ENCODE measurements at regions not wholly inside any gene's neighbourhood (a gene's known extent, or its start where the extent isn't known, plus 50 kb on each side); places are given as distances from the start of the nearest gene placed in this dataset. TPM values are rescaled to one million over a fixed set of nuclear protein-coding genes. Genes with fewer than 3 reads are reported as not detected.

DNA sequence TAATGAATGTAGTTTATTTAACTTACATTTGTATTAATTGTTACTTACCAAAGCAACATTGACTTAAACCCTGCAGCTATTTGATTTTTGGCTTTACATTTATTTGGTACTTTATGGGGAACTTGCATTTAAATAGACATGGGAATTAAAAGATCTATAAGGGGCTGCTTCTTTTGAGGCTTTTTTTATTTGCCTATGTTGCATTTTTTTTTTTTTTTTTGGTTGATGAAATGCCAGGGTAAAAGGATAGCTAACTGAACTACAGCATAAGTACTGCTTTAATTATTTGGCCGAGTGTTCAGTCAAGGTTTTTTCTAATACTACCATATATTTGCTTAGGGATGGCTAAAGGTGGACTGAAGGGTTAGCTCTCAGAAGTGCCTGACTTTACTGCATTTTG lies 62.5 kb upstream of the CDH4 start:
- no peak for ATAC-seq
- ChIA-PET POLR2A (no interaction called here), CTCF (interaction anchor here (1.1 kb wide), 1 partner anchor 16 kb away, joined by 3 read pairs; no protein-coding TSS in a partner anchor)
- H3K4me3 Mint-ChIP-seq: no peak overlapping the region
- DNase-seq: no peak
- TF ChIP-seq, protein P1, sequence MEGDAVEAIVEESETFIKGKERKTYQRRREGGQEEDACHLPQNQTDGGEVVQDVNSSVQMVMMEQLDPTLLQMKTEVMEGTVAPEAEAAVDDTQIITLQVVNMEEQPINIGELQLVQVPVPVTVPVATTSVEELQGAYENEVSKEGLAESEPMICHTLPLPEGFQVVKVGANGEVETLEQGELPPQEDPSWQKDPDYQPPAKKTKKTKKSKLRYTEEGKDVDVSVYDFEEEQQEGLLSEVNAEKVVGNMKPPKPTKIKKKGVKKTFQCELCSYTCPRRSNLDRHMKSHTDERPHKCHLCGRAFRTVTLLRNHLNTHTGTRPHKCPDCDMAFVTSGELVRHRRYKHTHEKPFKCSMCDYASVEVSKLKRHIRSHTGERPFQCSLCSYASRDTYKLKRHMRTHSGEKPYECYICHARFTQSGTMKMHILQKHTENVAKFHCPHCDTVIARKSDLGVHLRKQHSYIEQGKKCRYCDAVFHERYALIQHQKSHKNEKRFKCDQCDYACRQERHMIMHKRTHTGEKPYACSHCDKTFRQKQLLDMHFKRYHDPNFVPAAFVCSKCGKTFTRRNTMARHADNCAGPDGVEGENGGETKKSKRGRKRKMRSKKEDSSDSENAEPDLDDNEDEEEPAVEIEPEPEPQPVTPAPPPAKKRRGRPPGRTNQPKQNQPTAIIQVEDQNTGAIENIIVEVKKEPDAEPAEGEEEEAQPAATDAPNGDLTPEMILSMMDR (IDR thresholded peaks at IDR 0.05): no peak
- no peak overlapping the region for H3K27ac Mint-ChIP-seq
- H3K9me3 Mint-ChIP-seq: no peaks in the 10 kb centered on the region
- intact Hi-C loops (cut with micrococcal nuclease): no loop called here
- no peaks in the 10 kb centered on the region for H3K36me3 Mint-ChIP-seq (ENCODE audit: low read depth)
- H3K4me1 Mint-ChIP-seq (ENCODE audit: low read depth): no peaks in the 10 kb centered on the region
- H3K27me3 Mint-ChIP-seq: peaks cover 3% of the 10 kb centered on the region

DNA sequence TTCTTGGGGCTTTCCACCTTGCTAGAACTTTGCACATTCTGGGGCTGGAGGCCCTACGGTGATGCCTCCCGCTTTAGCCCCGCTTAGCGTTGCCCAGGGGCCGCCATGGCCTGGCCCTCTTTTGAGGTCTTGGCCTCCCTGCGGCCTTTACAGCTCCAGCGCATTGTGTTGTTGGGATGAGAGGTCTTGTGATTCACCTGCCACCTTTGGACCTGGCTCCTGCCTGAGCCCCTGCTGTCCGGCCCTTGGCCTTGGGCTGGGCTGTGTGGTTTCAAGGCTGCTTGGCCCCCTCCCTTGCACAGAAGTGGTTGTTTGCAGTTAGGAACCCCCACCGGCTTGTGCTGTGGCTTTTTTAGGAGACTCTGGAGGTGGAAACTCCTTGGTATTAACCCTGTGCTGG lies 61.0 kb upstream of the CDH4 start:
- no peak overlapping the region for H3K4me3 Mint-ChIP-seq
- ChIA-PET POLR2A (no interaction called here), CTCF (no interaction called here)
- H3K4me1 Mint-ChIP-seq (ENCODE audit: low read depth): no peaks in the 10 kb centered on the region
- ATAC-seq (no peak), DNase-seq (no peak)
- peaks cover 1% of the 10 kb centered on the region for H3K27me3 Mint-ChIP-seq
- no peaks in the 10 kb centered on the region for H3K36me3 Mint-ChIP-seq (ENCODE audit: low read depth)
- intact Hi-C loops (cut with micrococcal nuclease): no loop called here
- no peaks in the 10 kb centered on the region for H3K9me3 Mint-ChIP-seq
- no peak overlapping the region for H3K27ac Mint-ChIP-seq
- TF ChIP-seq, protein P1 (IDR thresholded peaks at IDR 0.05): no peak

DNA sequence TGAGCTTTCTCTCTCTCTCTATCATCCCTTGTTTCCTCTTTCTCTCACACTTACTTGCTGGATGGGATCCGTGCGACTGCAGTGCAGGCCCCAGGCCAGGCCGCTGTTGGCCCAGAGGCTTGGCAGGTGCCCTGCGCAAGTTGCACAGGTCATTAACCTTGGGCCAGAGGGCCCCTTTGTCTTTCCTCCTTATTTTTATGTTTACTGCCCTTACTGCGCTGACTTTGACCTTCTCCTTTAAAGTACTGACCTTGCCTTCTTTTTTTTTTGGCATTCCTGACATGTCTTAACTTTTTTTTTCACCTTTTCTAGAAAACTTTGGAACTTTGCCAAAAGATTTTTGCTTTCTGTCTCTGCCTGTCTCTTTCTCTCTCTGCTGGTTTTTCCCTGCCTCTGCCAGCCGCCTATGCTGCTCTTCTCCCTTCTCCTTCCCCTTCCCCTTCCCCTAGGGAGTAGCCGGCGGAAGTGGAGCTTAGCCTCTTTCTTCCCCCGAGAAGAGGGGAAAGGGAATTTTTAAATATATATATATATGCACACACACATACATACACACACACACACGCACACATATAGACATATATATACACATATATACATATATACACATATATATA lies 59.6 kb upstream of the CDH4 start:
- DNase-seq (no peak), ATAC-seq (no peak)
- TF ChIP-seq, protein P1 (IDR thresholded peaks at IDR 0.05): no peak
- Mint-ChIP-seq H3K36me3 (ENCODE audit: low read depth) (no peaks in the 10 kb centered on the region), H3K4me3 (no peak overlapping the region), H3K27ac (no peak overlapping the region), H3K27me3 (peaks cover 4% of the 10 kb centered on the region), H3K4me1 (ENCODE audit: low read depth) (no peaks in the 10 kb centered on the region), H3K9me3 (no peaks in the 10 kb centered on the region)
- intact Hi-C loops (cut with micrococcal nuclease): no loop called here
- POLR2A ChIA-PET: no interaction called here
- CTCF ChIA-PET: interaction anchor here (0.7 kb wide), 1 partner anchor 37 kb away, joined by 3 read pairs; no protein-coding TSS in a partner anchor

DNA sequence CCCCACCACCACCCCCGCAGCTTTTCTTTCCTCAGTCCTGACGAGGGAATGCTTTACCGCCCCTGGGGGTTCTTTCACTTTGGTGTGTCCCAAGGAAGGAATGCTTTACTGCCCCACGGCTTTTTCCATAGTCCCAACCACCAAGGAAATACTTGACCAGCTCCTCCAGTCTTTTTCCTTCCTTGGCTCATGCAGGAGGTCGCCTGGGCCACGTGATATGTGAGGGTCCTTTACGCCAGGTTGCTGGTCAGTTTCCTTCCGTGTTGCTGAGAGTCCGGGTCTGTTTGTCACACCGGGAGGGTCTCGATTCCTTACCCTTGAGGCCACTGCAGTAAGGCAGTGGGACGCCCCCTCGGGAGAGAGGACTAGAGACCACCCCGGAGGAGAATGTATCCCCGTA lies 58.9 kb upstream of the CDH4 start:
- no peak for ATAC-seq
- CTCF ChIA-PET: no interaction called here
- no peaks in the 10 kb centered on the region for H3K36me3 Mint-ChIP-seq (ENCODE audit: low read depth)

More for the DNA sequence above, 58.9 kb upstream of the CDH4 start:
- peaks cover 4% of the 10 kb centered on the region for H3K27me3 Mint-ChIP-seq
- no peak for DNase-seq
- no peak overlapping the region for H3K27ac Mint-ChIP-seq
- no peaks in the 10 kb centered on the region for H3K9me3 Mint-ChIP-seq
- H3K4me3 Mint-ChIP-seq: no peak overlapping the region
- intact Hi-C loops (cut with micrococcal nuclease): no loop called here
- POLR2A ChIA-PET: no interaction called here
- TF ChIP-seq, protein P1 (IDR thresholded peaks at IDR 0.05): no peak
- H3K4me1 Mint-ChIP-seq (ENCODE audit: low read depth): no peaks in the 10 kb centered on the region

Small RNA genes in the stretch of these regions (microRNA-seq; reads per million reads assigned to microRNA genes)
- gene MIR4533 (ENCODE audit: borderline microRNAs expressed, borderline replicate concordance) (not detected), gene MIR548AG2 (ENCODE audit: borderline microRNAs expressed, borderline replicate concordance) (not detected), gene MIR646 (ENCODE audit: borderline microRNAs expressed, borderline replicate concordance) (not detected)

All from activated CD8-positive, alpha-beta T cell treated with anti-CD3 and anti-CD28 coated beads for 36 hours (primary cell).